Progenitor cell of endocrine pancreas (in vitro differentiated cells): ENCODE measurements at regions not wholly inside any gene's neighbourhood (a gene's known extent, or its start where the extent isn't known, plus 50 kb on each side); places are given as distances from the start of the nearest gene placed in this dataset.

Experiments
- DNase-seq: peaks from one replicate; pipeline ENCODE4 v3.0.0; 2021; ENCODE audit warnings: low spot score; ENCODE audit not compliant: unreplicated experiment
- H3K27ac Mint-ChIP-seq: 2 replicates; pipeline ENCODE4 v1.8.0; 2021; ENCODE audit warnings: mild to moderate bottlenecking, moderate library complexity, mixed read lengths
- H3K27me3 Mint-ChIP-seq: 2 replicates; pipeline ENCODE4 v1.8.0; 2021; ENCODE audit warnings: mixed read lengths
- H3K36me3 Mint-ChIP-seq: 2 replicates; pipeline ENCODE4 v1.8.0; 2022; ENCODE audit warnings: mixed read lengths; ENCODE audit not compliant: insufficient read depth
- H3K4me1 Mint-ChIP-seq: 2 replicates; pipeline ENCODE4 v1.8.0; 2021; ENCODE audit warnings: low read depth, mixed read lengths
- H3K4me3 Mint-ChIP-seq: 2 replicates; pipeline ENCODE4 v1.8.0; 2021; ENCODE audit warnings: low read depth, mild to moderate bottlenecking, moderate library complexity, mixed read lengths
- H3K9me3 Mint-ChIP-seq: 2 replicates; pipeline ENCODE4 v1.8.0; 2021; ENCODE audit warnings: low read depth, mixed read lengths
- TF ChIP-seq, protein P1 (sequence below): fragments of 200-600 bp; sonication (generic); IDR thresholded peaks from one replicate; pipeline ENCODE4 v1.5.0; 2021; ENCODE audit warnings: antibody characterized with exemption, mild to moderate bottlenecking; ENCODE audit not compliant: unreplicated experiment

DNA sequence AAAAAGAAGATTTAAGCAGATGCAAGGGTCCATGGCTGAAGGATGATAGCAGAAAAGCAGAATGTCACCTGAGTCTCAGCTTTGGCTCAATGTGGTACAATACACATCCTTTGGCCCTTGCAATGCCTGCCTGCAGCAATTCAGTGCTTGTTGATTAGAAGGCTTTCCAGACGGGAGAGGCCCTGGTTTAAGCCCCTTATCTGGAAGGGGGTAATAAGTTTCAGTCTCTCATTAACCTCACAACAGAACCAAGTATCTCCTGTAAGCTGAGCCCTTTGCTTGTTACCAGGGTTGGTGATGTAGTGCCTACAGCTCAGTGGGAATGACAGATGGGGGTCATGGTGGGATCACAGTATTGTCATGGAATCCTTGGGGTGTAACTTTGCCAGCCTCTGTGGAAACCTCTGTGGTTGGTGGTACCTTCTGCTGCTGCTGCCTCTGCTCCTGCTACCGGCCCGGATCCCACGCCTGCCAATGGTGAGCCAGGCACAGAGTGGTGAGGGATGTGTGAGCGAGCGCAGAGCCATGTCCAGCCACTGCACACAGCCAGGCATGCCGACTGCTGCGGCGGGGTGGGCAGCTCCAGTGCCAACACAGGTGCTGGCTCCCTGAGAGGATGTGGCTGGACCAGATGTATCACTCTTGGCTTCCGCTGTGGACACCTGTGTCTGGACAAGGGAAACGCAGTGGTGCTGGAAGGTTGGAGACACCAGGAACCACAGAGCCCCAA, 81.2 kb downstream of the ADRA2C start:
- Mint-ChIP-seq H3K36me3 (no peaks in the 10 kb centered on the region), H3K27me3 (peaks cover 46% of the 10 kb centered on the region), H3K4me3 (no peak overlapping the region), H3K27ac (no peak overlapping the region), H3K4me1 (no peaks in the 10 kb centered on the region), H3K9me3 (no peaks in the 10 kb centered on the region)
- DNase-seq, result no peak
- TF ChIP-seq, protein P1, sequence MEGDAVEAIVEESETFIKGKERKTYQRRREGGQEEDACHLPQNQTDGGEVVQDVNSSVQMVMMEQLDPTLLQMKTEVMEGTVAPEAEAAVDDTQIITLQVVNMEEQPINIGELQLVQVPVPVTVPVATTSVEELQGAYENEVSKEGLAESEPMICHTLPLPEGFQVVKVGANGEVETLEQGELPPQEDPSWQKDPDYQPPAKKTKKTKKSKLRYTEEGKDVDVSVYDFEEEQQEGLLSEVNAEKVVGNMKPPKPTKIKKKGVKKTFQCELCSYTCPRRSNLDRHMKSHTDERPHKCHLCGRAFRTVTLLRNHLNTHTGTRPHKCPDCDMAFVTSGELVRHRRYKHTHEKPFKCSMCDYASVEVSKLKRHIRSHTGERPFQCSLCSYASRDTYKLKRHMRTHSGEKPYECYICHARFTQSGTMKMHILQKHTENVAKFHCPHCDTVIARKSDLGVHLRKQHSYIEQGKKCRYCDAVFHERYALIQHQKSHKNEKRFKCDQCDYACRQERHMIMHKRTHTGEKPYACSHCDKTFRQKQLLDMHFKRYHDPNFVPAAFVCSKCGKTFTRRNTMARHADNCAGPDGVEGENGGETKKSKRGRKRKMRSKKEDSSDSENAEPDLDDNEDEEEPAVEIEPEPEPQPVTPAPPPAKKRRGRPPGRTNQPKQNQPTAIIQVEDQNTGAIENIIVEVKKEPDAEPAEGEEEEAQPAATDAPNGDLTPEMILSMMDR, result no peak

DNA sequence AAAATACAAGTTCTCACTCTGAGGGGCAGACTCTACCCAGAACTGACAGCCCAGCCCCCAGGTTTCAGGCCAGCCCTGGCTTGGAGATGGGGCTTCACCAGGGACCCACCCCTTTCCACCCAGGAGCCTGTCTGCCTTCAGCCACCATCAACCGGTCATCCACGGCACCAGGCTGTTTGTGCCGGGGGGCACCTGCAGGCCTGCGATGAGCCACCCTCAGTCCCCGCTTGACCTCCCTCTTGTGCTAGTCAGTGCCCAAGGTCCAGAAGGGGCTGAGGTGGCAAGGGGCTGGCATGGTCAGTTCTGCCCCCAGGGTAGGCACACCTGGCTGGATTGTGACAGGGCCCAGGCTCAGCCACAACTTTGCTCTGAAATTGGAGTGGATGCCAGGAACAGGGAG, 82.1 kb downstream of the ADRA2C start:
- Mint-ChIP-seq H3K27me3 (peaks cover 48% of the 10 kb centered on the region), H3K36me3 (no peaks in the 10 kb centered on the region), H3K4me1 (no peaks in the 10 kb centered on the region), H3K27ac (no peak overlapping the region), H3K9me3 (no peaks in the 10 kb centered on the region), H3K4me3 (no peak overlapping the region)
- TF ChIP-seq, protein P1, result no peak
- DNase-seq, result no peak

DNA sequence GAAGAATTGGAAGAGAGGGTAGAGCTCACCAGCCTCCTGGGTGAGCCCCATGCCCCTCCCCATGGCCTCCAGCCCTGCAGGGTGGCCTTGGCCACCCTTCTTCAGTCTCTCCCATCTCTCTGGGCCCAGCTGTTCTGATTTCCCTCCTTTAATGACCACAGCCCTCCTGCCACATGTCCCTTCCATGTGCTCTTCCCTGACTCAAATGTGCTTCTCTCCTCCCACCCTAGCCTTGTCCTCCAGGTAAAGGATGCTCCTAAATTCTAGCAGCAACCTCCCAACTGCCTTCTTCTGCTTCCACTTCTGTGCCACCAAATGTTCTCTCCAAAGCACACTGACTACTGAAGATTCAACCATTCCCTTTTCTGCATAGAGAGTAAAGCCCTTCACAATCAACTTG, 83.0 kb downstream of the ADRA2C start:
- no peaks in the 10 kb centered on the region for H3K9me3 Mint-ChIP-seq
- DNase-seq, result no peak
- H3K27me3 Mint-ChIP-seq, result peaks cover 48% of the 10 kb centered on the region
- no peaks in the 10 kb centered on the region for H3K4me1 Mint-ChIP-seq
- no peaks in the 10 kb centered on the region for H3K36me3 Mint-ChIP-seq
- TF ChIP-seq, protein P1, result no peak
- no peak overlapping the region for H3K4me3 Mint-ChIP-seq
- no peak overlapping the region for H3K27ac Mint-ChIP-seq

DNA sequence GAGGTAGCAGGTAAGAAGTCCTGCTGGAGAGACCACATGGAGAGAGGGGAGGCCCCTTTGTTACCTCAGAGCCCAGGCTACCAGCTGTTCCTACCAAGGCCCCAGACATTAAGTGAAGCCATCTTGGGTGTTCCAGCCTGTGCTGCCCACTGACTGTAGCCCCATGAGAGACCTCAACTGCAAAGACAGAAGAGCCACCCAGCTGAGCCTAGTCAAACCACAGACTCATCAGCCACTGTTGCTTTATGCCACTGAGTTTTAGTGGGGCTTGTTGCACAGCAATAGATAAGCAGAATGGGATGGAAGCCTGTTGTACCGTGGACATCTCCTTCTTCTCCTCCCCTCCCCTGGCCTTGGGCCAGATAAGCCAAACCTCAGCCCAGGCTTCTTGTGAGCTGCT, 83.9 kb downstream of the ADRA2C start:
- TF ChIP-seq, protein P1, result no peak
- no peak for DNase-seq
- Mint-ChIP-seq H3K27me3 (peaks cover 52% of the 10 kb centered on the region), H3K27ac (no peak overlapping the region), H3K4me1 (no peaks in the 10 kb centered on the region), H3K9me3 (no peaks in the 10 kb centered on the region), H3K4me3 (no peak overlapping the region), H3K36me3 (no peaks in the 10 kb centered on the region)

DNA sequence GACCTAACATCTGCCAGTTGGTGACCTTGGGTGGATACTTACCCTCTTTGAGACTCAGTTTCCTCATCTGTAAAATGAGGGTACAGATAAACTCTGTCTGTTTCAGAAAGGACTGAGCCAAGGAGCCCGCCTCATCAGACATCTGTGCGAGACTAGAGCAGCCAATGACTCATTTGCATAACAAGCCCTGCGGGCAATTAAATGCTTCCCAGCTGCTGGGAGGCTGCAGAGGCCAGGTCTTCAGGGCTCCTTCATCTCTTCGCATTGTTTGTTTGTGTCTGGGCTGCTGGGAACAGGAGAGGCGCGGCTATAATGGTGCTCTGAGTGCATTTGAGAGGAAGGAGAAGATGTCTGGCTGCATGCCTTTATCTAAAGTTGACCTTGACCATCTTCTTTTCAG, 85.0 kb downstream of the ADRA2C start:
- Mint-ChIP-seq H3K4me1 (no peaks in the 10 kb centered on the region), H3K27me3 (peaks cover 57% of the 10 kb centered on the region), H3K36me3 (no peaks in the 10 kb centered on the region), H3K4me3 (no peak overlapping the region), H3K9me3 (no peaks in the 10 kb centered on the region), H3K27ac (no peak overlapping the region)
- no peak for DNase-seq
- TF ChIP-seq, protein P1, result no peak
